Uterus (tissue), 3 donors: ENCODE measurements at regions not wholly inside any gene's neighbourhood (a gene's known extent, or its start where the extent isn't known, plus 50 kb on each side); places are given as distances from the start of the nearest gene placed in this dataset.

Experiments used
- DNase-seq, 2 donors: peaks; one replicate each; pipeline ENCODE4 v3.0.0-alpha.2; 2019 to 2020
- H3K27ac ChIP-seq, 2 donors: fragments of 200-600 bp; sonication (generic); 1 replicate in 1 of 2; 2 replicates in 1 of 2; pipeline ENCODE4 v1.5.1; 2016 to 2018
- H3K27me3 ChIP-seq, 2 donors: fragments of 200-600 bp; sonication (generic); one replicate each; pipeline ENCODE4 v1.5.1; 2018 to 2019; ENCODE audit warnings: control low read depth in 1 of 2
- H3K36me3 ChIP-seq, 2 donors: fragments of 200-600 bp; sonication (generic); one replicate each; pipeline ENCODE4 v1.5.1; 2019; ENCODE audit warnings: control low read depth in 1 of 2
- H3K4me1 ChIP-seq, 2 donors: fragments of 200-600 bp; sonication (generic); one replicate each; pipeline ENCODE4 v1.5.1; 2018 to 2019; ENCODE audit warnings: control low read depth in 1 of 2
- H3K4me3 ChIP-seq, 2 donors: fragments of 200-600 bp; sonication (generic); 1 replicate in 1 of 2; 2 replicates in 1 of 2; pipeline ENCODE4 v1.5.1; 2018 to 2019; ENCODE audit warnings: mild to moderate bottlenecking in 1 of 2
- H3K9me3 ChIP-seq, 2 donors: fragments of 200-600 bp; sonication (generic); one replicate each; pipeline ENCODE4 v1.5.1; 2019; ENCODE audit warnings: control low read depth in 1 of 2
- POLR2A ChIP-seq, 2 donors: fragments of 450-650 bp; IDR thresholded peaks; one replicate each; pipeline ENCODE4 v1.6.1; 2016; ENCODE audit warnings: antibody characterized with exemption in 2 of 2, mild to moderate bottlenecking in 1 of 2, moderate library complexity in 1 of 2
- intact Hi-C: fragments of 100-400 bp; cut with DNase I; formaldehyde crosslinking; loops from one replicate; pipeline ENCODE4 v1.15.1; 2023; ENCODE audit warnings: low total_unique reads
- TF ChIP-seq, protein P1 (sequence below), 4 experiments: fragments of 200-600 bp in 2 of 4; fragments of 450-650 bp in 2 of 4; sonication (generic) in 2 of 4; IDR thresholded peaks; one replicate each; pipeline ENCODE4 v1.5.1; 2016 to 2019; ENCODE audit warnings: antibody characterized with exemption in 4 of 4, mild to moderate bottlenecking in 2 of 4, moderate library complexity in 1 of 4
- donor health status: DM: yes; HTN: yes; CAD: no.

DNA sequence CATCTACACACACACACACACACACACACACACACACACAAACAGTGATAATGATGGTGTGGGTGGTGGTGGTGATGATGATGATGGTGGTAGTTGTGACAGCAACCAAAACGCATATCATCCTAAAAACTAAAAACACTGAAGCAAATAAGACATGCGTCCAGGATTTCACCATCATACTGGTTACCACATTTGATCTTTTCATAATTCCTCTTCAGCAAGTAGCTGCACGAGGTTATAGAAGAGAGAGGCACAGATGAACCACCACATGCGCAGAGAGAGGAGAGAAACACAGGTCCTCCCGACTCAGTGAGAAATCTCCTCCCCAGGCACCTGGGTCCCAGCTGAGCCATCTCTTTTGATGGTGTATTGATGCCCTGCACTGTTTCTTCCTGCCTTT, 393.3 kb downstream of the METTL4 start:
- no peak for DNase-seq
- H3K27ac ChIP-seq, result no peak overlapping the region
- no peaks in the 10 kb centered on the region for H3K27me3 ChIP-seq
- no peaks in the 10 kb centered on the region for H3K4me1 ChIP-seq
- intact Hi-C loops, result no loop called here
- no peaks in the 10 kb centered on the region for H3K36me3 ChIP-seq
- H3K9me3 ChIP-seq, result no peaks in the 10 kb centered on the region
- H3K4me3 ChIP-seq, result no peak overlapping the region
- TF ChIP-seq POLR2A (IDR thresholded peaks at IDR 0.05), result no peak
- TF ChIP-seq, protein P1, sequence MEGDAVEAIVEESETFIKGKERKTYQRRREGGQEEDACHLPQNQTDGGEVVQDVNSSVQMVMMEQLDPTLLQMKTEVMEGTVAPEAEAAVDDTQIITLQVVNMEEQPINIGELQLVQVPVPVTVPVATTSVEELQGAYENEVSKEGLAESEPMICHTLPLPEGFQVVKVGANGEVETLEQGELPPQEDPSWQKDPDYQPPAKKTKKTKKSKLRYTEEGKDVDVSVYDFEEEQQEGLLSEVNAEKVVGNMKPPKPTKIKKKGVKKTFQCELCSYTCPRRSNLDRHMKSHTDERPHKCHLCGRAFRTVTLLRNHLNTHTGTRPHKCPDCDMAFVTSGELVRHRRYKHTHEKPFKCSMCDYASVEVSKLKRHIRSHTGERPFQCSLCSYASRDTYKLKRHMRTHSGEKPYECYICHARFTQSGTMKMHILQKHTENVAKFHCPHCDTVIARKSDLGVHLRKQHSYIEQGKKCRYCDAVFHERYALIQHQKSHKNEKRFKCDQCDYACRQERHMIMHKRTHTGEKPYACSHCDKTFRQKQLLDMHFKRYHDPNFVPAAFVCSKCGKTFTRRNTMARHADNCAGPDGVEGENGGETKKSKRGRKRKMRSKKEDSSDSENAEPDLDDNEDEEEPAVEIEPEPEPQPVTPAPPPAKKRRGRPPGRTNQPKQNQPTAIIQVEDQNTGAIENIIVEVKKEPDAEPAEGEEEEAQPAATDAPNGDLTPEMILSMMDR (IDR thresholded peaks at IDR 0.05), result no peak

- no peak for DNase-seq
- no peaks in the 10 kb centered on the region for H3K4me1 ChIP-seq
Measured at GRCh38 chr18:2179498-2180183, 391.7 kb downstream of the METTL4 start.

DNA sequence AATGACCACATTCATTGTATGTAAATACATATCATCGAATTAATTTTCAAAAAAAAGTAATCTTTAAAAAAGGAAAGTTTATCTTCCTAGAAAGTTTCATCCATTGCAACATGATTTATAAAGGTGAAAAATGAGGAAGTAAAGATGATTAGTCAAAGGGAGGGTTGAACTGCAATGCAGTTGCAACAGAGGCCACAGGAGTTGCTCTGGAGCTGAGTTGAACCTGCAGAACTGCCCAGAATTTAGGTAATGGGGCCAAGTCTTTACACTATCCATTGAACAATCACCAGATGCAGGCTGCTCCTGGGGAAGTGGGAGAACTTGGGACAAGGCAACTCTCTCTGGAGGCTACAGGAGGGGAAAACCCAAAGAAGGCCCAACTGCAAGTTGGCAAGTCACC, 390.7 kb downstream of the METTL4 start:
- H3K9me3 ChIP-seq, result no peaks in the 10 kb centered on the region
- no peak for DNase-seq
- no peak overlapping the region for H3K27ac ChIP-seq
- H3K27me3 ChIP-seq, result no peaks in the 10 kb centered on the region
- TF ChIP-seq, protein P1 (IDR thresholded peaks at IDR 0.05), result no peak
- TF ChIP-seq POLR2A (IDR thresholded peaks at IDR 0.05), result no peak
- H3K4me1 ChIP-seq, result no peaks in the 10 kb centered on the region
- intact Hi-C loops, result no loop called here
- no peak overlapping the region for H3K4me3 ChIP-seq
- no peaks in the 10 kb centered on the region for H3K36me3 ChIP-seq

More at GRCh38 chr18:2179498-2180183, 391.7 kb downstream of the METTL4 start:
- Histone ChIP-seq H3K9me3 (no peaks in the 10 kb centered on the region), H3K4me3 (no peak overlapping the region), H3K27ac (no peak overlapping the region), H3K36me3 (no peaks in the 10 kb centered on the region), H3K27me3 (no peaks in the 10 kb centered on the region)
- intact Hi-C loops, result no loop called here
- TF ChIP-seq POLR2A (IDR thresholded peaks at IDR 0.05), result no peak
- TF ChIP-seq, protein P1 (IDR thresholded peaks at IDR 0.05), result no peak

DNA sequence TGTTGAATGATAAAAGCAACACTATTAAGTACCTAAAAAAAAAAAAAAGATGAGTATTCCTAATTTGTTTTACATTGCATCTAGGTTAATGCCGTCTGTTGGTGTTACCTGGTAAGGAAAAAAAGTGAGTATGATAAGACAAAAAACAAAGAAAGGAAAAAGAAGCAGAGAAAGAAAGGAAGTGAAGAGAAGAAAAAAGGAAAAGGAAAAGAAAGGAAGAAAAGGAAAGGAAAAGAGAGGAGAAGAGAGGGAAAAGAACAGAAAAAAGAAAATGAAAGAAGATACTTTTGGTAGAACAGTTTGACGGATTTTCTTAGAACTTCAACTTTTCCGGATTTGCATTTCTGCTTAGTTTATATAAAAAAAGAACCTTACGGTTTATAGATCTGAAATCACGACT, 387.9 kb downstream of the METTL4 start:
- TF ChIP-seq POLR2A (IDR thresholded peaks at IDR 0.05), result no peak
- TF ChIP-seq, protein P1 (IDR thresholded peaks at IDR 0.05), result no peak
- intact Hi-C loops, result no loop called here
- no peaks in the 10 kb centered on the region for H3K36me3 ChIP-seq
- no peak overlapping the region for H3K4me3 ChIP-seq
- no peaks in the 10 kb centered on the region for H3K9me3 ChIP-seq
- no peak overlapping the region for H3K27ac ChIP-seq
- no peaks in the 10 kb centered on the region for H3K4me1 ChIP-seq
- H3K27me3 ChIP-seq, result no peaks in the 10 kb centered on the region
- DNase-seq, result no peak

DNA sequence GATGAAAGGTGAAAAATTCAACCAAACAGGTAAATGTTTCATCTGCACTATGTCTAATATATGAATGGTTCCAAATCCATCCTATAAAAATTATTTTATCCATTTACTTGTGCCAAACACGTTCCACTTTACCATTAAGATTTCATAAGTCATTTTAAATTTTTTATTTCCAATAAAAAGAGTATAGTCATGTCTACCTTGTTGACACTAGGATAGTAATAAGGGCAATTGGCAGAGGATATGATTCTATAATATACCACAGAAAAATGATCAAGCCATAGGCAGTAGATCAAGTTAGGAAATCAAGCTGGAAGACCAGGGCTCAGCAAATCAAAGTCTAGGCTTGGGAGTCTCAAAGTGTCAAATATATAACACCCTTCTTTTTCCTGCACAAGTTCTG, 384.3 kb downstream of the METTL4 start:
- no peaks in the 10 kb centered on the region for H3K27me3 ChIP-seq
- no peaks in the 10 kb centered on the region for H3K9me3 ChIP-seq
- H3K36me3 ChIP-seq, result no peaks in the 10 kb centered on the region
- no peak overlapping the region for H3K4me3 ChIP-seq
- H3K27ac ChIP-seq, result no peak overlapping the region
- TF ChIP-seq, protein P1 (IDR thresholded peaks at IDR 0.05), result no peak
- no peak for TF ChIP-seq POLR2A (IDR thresholded peaks at IDR 0.05)
- intact Hi-C loops, result no loop called here
- no peak for DNase-seq
- no peaks in the 10 kb centered on the region for H3K4me1 ChIP-seq
